Right atrium auricular region (tissue), 2 donors: ENCODE measurements at regions not wholly inside any gene's neighbourhood (a gene's known extent, or its start where the extent isn't known, plus 50 kb on each side); places are given as distances from the start of the nearest gene placed in this dataset.

Experiments
- DNase-seq: peaks from one replicate; pipeline ENCODE4 v3.0.0-alpha.2; 2019; ENCODE audit warnings: low spot score
- H3K27ac ChIP-seq, 2 donors: fragments of 200-600 bp; sonication (generic); 1 replicate in 1 of 2; 2 replicates in 1 of 2; pipeline ENCODE4 v1.5.1; 2016 to 2019
- H3K27me3 ChIP-seq, 2 donors: fragments of 200-600 bp; sonication (generic); one replicate each; pipeline versions ENCODE4 v1.5.1 to v1.6.0; 2017 to 2019
- H3K36me3 ChIP-seq: fragments of 200-600 bp; sonication (generic); one replicate; pipeline ENCODE4 v1.5.1; 2016
- H3K4me1 ChIP-seq, 2 donors: fragments of 200-600 bp; sonication (generic); one replicate each; pipeline versions ENCODE4 v1.5.1 to v1.6.0; 2017 to 2019
- H3K4me3 ChIP-seq, 2 donors: fragments of 200-600 bp; sonication (generic); 1 replicate in 1 of 2; 2 replicates in 1 of 2; pipeline ENCODE4 v1.5.1; 2017 to 2019; ENCODE audit warnings: mild to moderate bottlenecking in 1 of 2, moderate library complexity in 1 of 2
- H3K9me3 ChIP-seq, 2 donors: fragments of 200-600 bp; sonication (generic); one replicate each; pipeline ENCODE4 v1.5.1; 2019
- TF ChIP-seq, protein P1 (sequence below), 2 donors: fragments of 200-600 bp; sonication (generic); IDR thresholded peaks; one replicate each; pipeline ENCODE4 v1.5.1; 2019; ENCODE audit warnings: antibody characterized with exemption in 2 of 2

GRCh38 chr13:99717959-99718674 lies 216.8 kb downstream of the TM9SF2 start:
- Histone ChIP-seq H3K27me3 (no peaks in the 10 kb centered on the region), H3K4me3 (no peak overlapping the region), H3K9me3 (no peaks in the 10 kb centered on the region), H3K27ac (no peak overlapping the region), H3K36me3 (no peaks in the 10 kb centered on the region), H3K4me1 (no peaks in the 10 kb centered on the region)
- no peak for DNase-seq
- TF ChIP-seq, protein P1, sequence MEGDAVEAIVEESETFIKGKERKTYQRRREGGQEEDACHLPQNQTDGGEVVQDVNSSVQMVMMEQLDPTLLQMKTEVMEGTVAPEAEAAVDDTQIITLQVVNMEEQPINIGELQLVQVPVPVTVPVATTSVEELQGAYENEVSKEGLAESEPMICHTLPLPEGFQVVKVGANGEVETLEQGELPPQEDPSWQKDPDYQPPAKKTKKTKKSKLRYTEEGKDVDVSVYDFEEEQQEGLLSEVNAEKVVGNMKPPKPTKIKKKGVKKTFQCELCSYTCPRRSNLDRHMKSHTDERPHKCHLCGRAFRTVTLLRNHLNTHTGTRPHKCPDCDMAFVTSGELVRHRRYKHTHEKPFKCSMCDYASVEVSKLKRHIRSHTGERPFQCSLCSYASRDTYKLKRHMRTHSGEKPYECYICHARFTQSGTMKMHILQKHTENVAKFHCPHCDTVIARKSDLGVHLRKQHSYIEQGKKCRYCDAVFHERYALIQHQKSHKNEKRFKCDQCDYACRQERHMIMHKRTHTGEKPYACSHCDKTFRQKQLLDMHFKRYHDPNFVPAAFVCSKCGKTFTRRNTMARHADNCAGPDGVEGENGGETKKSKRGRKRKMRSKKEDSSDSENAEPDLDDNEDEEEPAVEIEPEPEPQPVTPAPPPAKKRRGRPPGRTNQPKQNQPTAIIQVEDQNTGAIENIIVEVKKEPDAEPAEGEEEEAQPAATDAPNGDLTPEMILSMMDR (IDR thresholded peaks at IDR 0.05), result no peak

- Histone ChIP-seq H3K4me3 (no peak overlapping the region), H3K9me3 (no peaks in the 10 kb centered on the region), H3K4me1 (no peaks in the 10 kb centered on the region), H3K27ac (no peak overlapping the region), H3K27me3 (no peaks in the 10 kb centered on the region), H3K36me3 (no peaks in the 10 kb centered on the region)
- no peak for DNase-seq
- TF ChIP-seq, protein P1 (IDR thresholded peaks at IDR 0.05), result no peak
These were observed 207.9 kb downstream of the TM9SF2 start for GRCh38 chr13:99709134-99709533.

DNA sequence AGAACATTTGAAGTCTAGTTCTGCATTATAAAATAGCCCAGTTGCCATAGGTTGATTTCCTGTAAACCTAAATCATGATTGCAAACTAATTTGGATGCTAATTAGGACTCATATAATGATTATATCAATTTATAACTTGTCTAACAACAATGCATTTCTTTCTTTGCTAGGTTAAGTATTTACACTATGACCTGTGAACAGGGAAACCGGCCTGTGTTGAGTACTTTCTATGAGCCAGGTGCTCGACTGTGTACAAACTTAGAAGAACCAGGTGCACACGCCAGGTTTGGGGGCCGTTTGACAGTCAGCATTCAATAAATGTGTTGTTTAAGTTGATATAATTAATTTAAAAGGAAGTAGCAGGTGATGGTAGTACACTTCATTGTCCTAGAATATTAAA lies 203.1 kb downstream of the TM9SF2 start:
- Histone ChIP-seq H3K27me3 (no peaks in the 10 kb centered on the region), H3K4me1 (no peaks in the 10 kb centered on the region), H3K27ac (no peak overlapping the region), H3K9me3 (no peaks in the 10 kb centered on the region), H3K4me3 (no peak overlapping the region), H3K36me3 (no peaks in the 10 kb centered on the region)
- DNase-seq, result no peak
- TF ChIP-seq, protein P1 (IDR thresholded peaks at IDR 0.05), result no peak

GRCh38 chr13:99703908-99704307 lies 202.6 kb downstream of the TM9SF2 start:
- Histone ChIP-seq H3K36me3 (no peaks in the 10 kb centered on the region), H3K4me1 (no peaks in the 10 kb centered on the region), H3K27ac (no peak overlapping the region), H3K9me3 (no peaks in the 10 kb centered on the region), H3K4me3 (no peak overlapping the region), H3K27me3 (no peaks in the 10 kb centered on the region)
- no peak for DNase-seq
- TF ChIP-seq, protein P1 (IDR thresholded peaks at IDR 0.05), result no peak

DNA sequence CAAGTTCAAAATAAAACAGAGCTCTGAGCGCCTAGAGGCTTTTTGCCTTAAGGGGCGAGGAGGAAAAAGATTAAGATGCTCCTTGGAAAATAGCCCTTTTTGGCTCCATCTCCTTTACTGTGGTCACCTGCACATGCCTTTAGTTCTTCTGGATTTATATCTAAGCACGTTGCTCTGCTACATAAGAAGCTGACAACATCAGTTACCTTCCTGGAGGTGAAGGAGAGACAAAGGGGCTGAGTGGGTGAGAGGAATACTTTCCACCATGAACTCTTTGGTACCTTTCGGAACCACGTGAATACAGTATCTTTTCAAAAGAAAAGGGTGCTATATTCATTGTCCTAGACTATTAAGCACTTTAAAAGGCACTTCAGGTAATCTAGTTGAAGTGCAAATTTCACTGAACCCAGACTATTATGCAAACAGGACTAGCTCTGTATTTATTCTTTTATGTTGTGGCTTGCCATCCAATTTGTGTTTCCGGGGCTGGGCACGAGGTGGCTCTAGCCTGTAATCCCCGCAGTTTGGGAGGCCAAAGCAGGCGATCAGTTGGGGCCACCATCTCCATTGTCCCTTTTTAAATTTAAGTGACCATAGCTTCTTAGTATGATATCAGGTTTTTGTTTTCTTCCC lies 201.5 kb downstream of the TM9SF2 start:
- H3K36me3 ChIP-seq, result no peaks in the 10 kb centered on the region
- H3K27me3 ChIP-seq, result no peaks in the 10 kb centered on the region
- no peak overlapping the region for H3K4me3 ChIP-seq
- H3K4me1 ChIP-seq, result no peaks in the 10 kb centered on the region
- H3K27ac ChIP-seq, result no peak overlapping the region
- TF ChIP-seq, protein P1 (IDR thresholded peaks at IDR 0.05), result no peak
- no peaks in the 10 kb centered on the region for H3K9me3 ChIP-seq
- no peak for DNase-seq
